GM23248 (cell line): ENCODE measurements at regions not wholly inside any gene's neighbourhood (a gene's known extent, or its start where the extent isn't known, plus 50 kb on each side); places are given as distances from the start of the nearest gene placed in this dataset.

Experiments
- DNase-seq: peaks from one replicate; pipeline ENCODE4 v3.0.0-alpha.2; 2015
- H2AFZ ChIP-seq: fragments of 200-600 bp; sonication (generic); 2 replicates; pipeline ENCODE4 v1.6.1; 2016; ENCODE audit warnings: antibody characterized with exemption
- H3F3A ChIP-seq: fragments of 200-600 bp; sonication (generic); 2 replicates; pipeline ENCODE4 v1.6.1; 2016; ENCODE audit warnings: mild to moderate bottlenecking, antibody characterized with exemption, mixed run types; ENCODE audit not compliant: insufficient read depth
- H3K27ac ChIP-seq: fragments of 200-600 bp; sonication (generic); 2 replicates; pipeline ENCODE4 v1.5.1; 2016; ENCODE audit warnings: mild to moderate bottlenecking
- H3K27me3 ChIP-seq: fragments of 200-600 bp; sonication (generic); replicated peaks from 2 replicates; pipeline ENCODE4 v1.6.1; 2016; ENCODE audit warnings: mild to moderate bottlenecking; ENCODE audit not compliant: insufficient read depth
- H3K36me3 ChIP-seq: fragments of 200-600 bp; sonication (generic); 2 replicates; pipeline ENCODE4 v1.6.1; 2016; ENCODE audit warnings: low read depth, mild to moderate bottlenecking
- H3K4me1 ChIP-seq: fragments of 200-600 bp; sonication (generic); 2 replicates; pipeline ENCODE4 v1.6.1; 2016; ENCODE audit warnings: mild to moderate bottlenecking; ENCODE audit not compliant: insufficient read depth
- H3K4me2 ChIP-seq: fragments of 200-600 bp; sonication (generic); one replicate; pipeline ENCODE4 v1.6.1; 2016; ENCODE audit warnings: mild to moderate bottlenecking; ENCODE audit not compliant: unreplicated experiment
- H3K4me3 ChIP-seq: fragments of 200-600 bp; sonication (generic); 2 replicates; pipeline ENCODE4 v1.5.1; 2016; ENCODE audit warnings: mild to moderate bottlenecking
- H3K79me2 ChIP-seq: fragments of 200-600 bp; sonication (generic); 2 replicates; pipeline ENCODE4 v1.6.1; 2016; ENCODE audit warnings: mild to moderate bottlenecking; ENCODE audit not compliant: insufficient read depth
- H3K9ac ChIP-seq: fragments of 200-600 bp; sonication (generic); 2 replicates; pipeline ENCODE4 v1.6.1; 2016; ENCODE audit warnings: mild to moderate bottlenecking
- H3K9me2 ChIP-seq: fragments of 200-600 bp; sonication (generic); 2 replicates; pipeline ENCODE4 v1.6.1; 2016; ENCODE audit warnings: mixed run types, mild to moderate bottlenecking, moderate library complexity; ENCODE audit not compliant: insufficient read depth
- H3K9me3 ChIP-seq: fragments of 200-600 bp; sonication (generic); one replicate; pipeline ENCODE4 v1.6.1; 2017; ENCODE audit warnings: low read depth
- H4K20me1 ChIP-seq: fragments of 200-600 bp; sonication (generic); 2 replicates; pipeline ENCODE4 v1.6.0; 2016; ENCODE audit not compliant: insufficient read depth
- EZH2 ChIP-seq: fragments of 200-600 bp; sonication (generic); IDR thresholded peaks from 2 replicates; pipeline ENCODE4 v1.6.1; 2018; ENCODE audit warnings: antibody characterized with exemption, mild to moderate bottlenecking; ENCODE audit not compliant: insufficient read depth, poor library complexity, severe bottlenecking
- EZH2phosphoT487 ChIP-seq: fragments of 200-600 bp; sonication (generic); IDR thresholded peaks from 2 replicates; pipeline ENCODE4 v1.6.1; 2018; ENCODE audit warnings: antibody characterized with exemption, moderate library complexity, mild to moderate bottlenecking, low read depth; ENCODE audit not compliant: insufficient read depth
- WGBS, 2 experiments: methylation state at CpG; one replicate each; pipeline ENCODE4 v1.1.6; 2015 to 2017; ENCODE audit warnings: low lambda C conversion rate in 2 of 2, low coverage in 1 of 2; ENCODE audit errors: missing lambda C conversion rate in 2 of 2; 5-methylcytosine and 5-hydroxymethylcytosine counted together
- in situ Hi-C: fragments of 300-500 bp; cut with MboI; formaldehyde crosslinking; loops from 2 replicates; pipeline ENCODE4 v1.15.0; 2020

- H3K4me1 ChIP-seq, result peaks cover 8% of the 10 kb centered on the region; the same call in 1 of the 2 replicates
- no peak overlapping the region for H3K9ac ChIP-seq
- H3F3A ChIP-seq, result peaks cover under 1% of the 10 kb centered on the region; the same call in 1 of the 2 replicates
- no peaks in the 10 kb centered on the region for H3K36me3 ChIP-seq
- DNase-seq, result no peak
- H3K79me2 ChIP-seq, result no peaks in the 10 kb centered on the region
- H3K27ac ChIP-seq, result no peak overlapping the region
- H4K20me1 ChIP-seq, result no peaks in the 10 kb centered on the region
- no peaks in the 10 kb centered on the region for H3K27me3 ChIP-seq
- no peak overlapping the region for H2AFZ ChIP-seq
- in situ Hi-C loops, result no loop called here
- 90 to 91% methylated on average over 3 of the region's 3 CpGs for WGBS, 2 experiments
- H3K4me2 ChIP-seq, result no peak overlapping the region
- no peaks in the 10 kb centered on the region for H3K9me3 ChIP-seq
- no peak for TF ChIP-seq EZH2
- TF ChIP-seq EZH2phosphoT487, result no peak
- no peak overlapping the region for H3K4me3 ChIP-seq
- no peaks in the 10 kb centered on the region for H3K9me2 ChIP-seq
Measured at GRCh38 chr9:107874137-107874536, 384.6 kb upstream of the KLF4 start.

GRCh38 chr9:107872457-107873192 is 383.1 kb upstream of the KLF4 start:
- in situ Hi-C loops, result no loop called here
- Histone ChIP-seq H3K4me1 (peaks cover 8% of the 10 kb centered on the region; the same call in 1 of the 2 replicates), H3K4me2 (no peak overlapping the region), H3K36me3 (no peaks in the 10 kb centered on the region), H3K9me3 (no peaks in the 10 kb centered on the region), H3K4me3 (no peak overlapping the region), H4K20me1 (no peaks in the 10 kb centered on the region), H3K27me3 (no peaks in the 10 kb centered on the region), H3F3A (no peaks in the 10 kb centered on the region), H3K27ac (no peak overlapping the region), H3K9me2 (no peaks in the 10 kb centered on the region), H3K9ac (no peak overlapping the region), H3K79me2 (no peaks in the 10 kb centered on the region), H2AFZ (no peak overlapping the region)
- TF ChIP-seq EZH2 (no peak), EZH2phosphoT487 (no peak)
- WGBS, 2 experiments, result 79 to 95% methylated on average over 3 of the region's 3 CpGs
- no peak for DNase-seq

- Histone ChIP-seq H3F3A (no peaks in the 10 kb centered on the region), H3K4me1 (peaks cover 8% of the 10 kb centered on the region; the same call in 1 of the 2 replicates), H3K9ac (no peak overlapping the region), H3K36me3 (no peaks in the 10 kb centered on the region), H3K9me2 (no peaks in the 10 kb centered on the region), H4K20me1 (no peaks in the 10 kb centered on the region), H3K27me3 (no peaks in the 10 kb centered on the region), H3K4me2 (no peak overlapping the region), H3K79me2 (no peaks in the 10 kb centered on the region), H3K27ac (no peak overlapping the region), H2AFZ (no peak overlapping the region), H3K4me3 (no peak overlapping the region), H3K9me3 (no peaks in the 10 kb centered on the region)
- no peak for DNase-seq
- TF ChIP-seq EZH2phosphoT487, result no peak
- no peak for TF ChIP-seq EZH2
- in situ Hi-C loops, result no loop called here
- 93 to 97% methylated on average over 3 of the region's 3 CpGs for WGBS, 2 experiments
Measured at GRCh38 chr9:107870927-107871680, 381.5 kb upstream of the KLF4 start.

GRCh38 chr9:107870221-107870620 is 380.7 kb upstream of the KLF4 start:
- 76 to 77% methylated on average over 6 of the region's 6 CpGs for WGBS, 2 experiments
- Histone ChIP-seq H3K36me3 (no peaks in the 10 kb centered on the region), H3F3A (no peaks in the 10 kb centered on the region), H3K79me2 (no peaks in the 10 kb centered on the region), H3K27me3 (no peaks in the 10 kb centered on the region), H2AFZ (no peak overlapping the region), H3K4me3 (no peak overlapping the region), H3K27ac (no peak overlapping the region), H3K9me2 (no peaks in the 10 kb centered on the region), H3K4me1 (0 out of 2 replicates have a peak, but pooled peaks cover 2% of the 10 kb centered on the region), H3K9me3 (no peaks in the 10 kb centered on the region), H3K9ac (no peak overlapping the region), H4K20me1 (no peaks in the 10 kb centered on the region), H3K4me2 (no peak overlapping the region)
- in situ Hi-C loops, result no loop called here
- no peak for TF ChIP-seq EZH2phosphoT487
- no peak for TF ChIP-seq EZH2
- no peak for DNase-seq
